GM12865 (cell line): ENCODE measurements at regions not wholly inside any gene's neighbourhood (a gene's known extent, or its start where the extent isn't known, plus 50 kb on each side); places are given as distances from the start of the nearest gene placed in this dataset.

Experiments
- DNase-seq: peaks from one replicate; pipeline ENCODE4 v3.0.0; 2010; ENCODE audit warnings: low read depth
- H3K4me3 ChIP-seq: 2 replicates; pipeline ENCODE4 v1.5.1; 2011; ENCODE audit warnings: mild to moderate bottlenecking, low read depth, low read length, control low read depth
- CTCF ChIP-seq: IDR thresholded peaks from 2 replicates; pipeline ENCODE4 v1.5.1; 2011; ENCODE audit warnings: low read length, control low read depth, low read depth, inconsistent platforms; ENCODE audit not compliant: insufficient read depth; ENCODE audit errors: missing control alignments

GRCh38 chr5:3925935-3926334 lies 330.3 kb downstream of the IRX1 start:
- H3K4me3 ChIP-seq, result no peak overlapping the region
- no peak for DNase-seq
- TF ChIP-seq CTCF, result no peak

- no peak for TF ChIP-seq CTCF
- H3K4me3 ChIP-seq, result no peak overlapping the region
- DNase-seq, result no peak
Observed at GRCh38 chr5:3929799-3930198, 334.2 kb downstream of the IRX1 start.

GRCh38 chr5:3931976-3932375 lies 336.3 kb downstream of the IRX1 start:
- no peak for TF ChIP-seq CTCF
- no peak overlapping the region for H3K4me3 ChIP-seq
- DNase-seq, result no peak

- no peak for DNase-seq
- no peak for TF ChIP-seq CTCF
- H3K4me3 ChIP-seq, result no peak overlapping the region
Observed at GRCh38 chr5:3933536-3933935, 337.9 kb downstream of the IRX1 start.

- DNase-seq, result no peak
- no peak overlapping the region for H3K4me3 ChIP-seq
- no peak for TF ChIP-seq CTCF
Observed at GRCh38 chr5:3933966-3934365, 338.3 kb downstream of the IRX1 start.

- DNase-seq, result no peak
- no peak overlapping the region for H3K4me3 ChIP-seq
- TF ChIP-seq CTCF, result no peak
Observed at GRCh38 chr5:3943859-3944258, 348.2 kb downstream of the IRX1 start.

GRCh38 chr5:3944930-3945329 lies 349.3 kb downstream of the IRX1 start:
- TF ChIP-seq CTCF, result no peak
- H3K4me3 ChIP-seq, result no peak overlapping the region
- DNase-seq, result no peak
